ENCODE measurements at regions not wholly inside any gene's neighbourhood (a gene's known extent, or its start where the extent isn't known, plus 50 kb on each side); places are given as distances from the start of the nearest gene placed in this dataset.

- TF ChIP-seq ZFP3 (CRISPR knock-in tag; IDR thresholded peaks at IDR 0.05) = no peak
- TF ChIP-seq, protein P1, sequence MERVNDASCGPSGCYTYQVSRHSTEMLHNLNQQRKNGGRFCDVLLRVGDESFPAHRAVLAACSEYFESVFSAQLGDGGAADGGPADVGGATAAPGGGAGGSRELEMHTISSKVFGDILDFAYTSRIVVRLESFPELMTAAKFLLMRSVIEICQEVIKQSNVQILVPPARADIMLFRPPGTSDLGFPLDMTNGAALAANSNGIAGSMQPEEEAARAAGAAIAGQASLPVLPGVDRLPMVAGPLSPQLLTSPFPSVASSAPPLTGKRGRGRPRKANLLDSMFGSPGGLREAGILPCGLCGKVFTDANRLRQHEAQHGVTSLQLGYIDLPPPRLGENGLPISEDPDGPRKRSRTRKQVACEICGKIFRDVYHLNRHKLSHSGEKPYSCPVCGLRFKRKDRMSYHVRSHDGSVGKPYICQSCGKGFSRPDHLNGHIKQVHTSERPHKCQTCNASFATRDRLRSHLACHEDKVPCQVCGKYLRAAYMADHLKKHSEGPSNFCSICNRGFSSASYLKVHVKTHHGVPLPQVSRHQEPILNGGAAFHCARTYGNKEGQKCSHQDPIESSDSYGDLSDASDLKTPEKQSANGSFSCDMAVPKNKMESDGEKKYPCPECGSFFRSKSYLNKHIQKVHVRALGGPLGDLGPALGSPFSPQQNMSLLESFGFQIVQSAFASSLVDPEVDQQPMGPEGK (CRISPR knock-in tag; IDR thresholded peaks at IDR 0.05; ENCODE audit: borderline replicate concordance) = no peak
- no peak for TF ChIP-seq TSHZ2 (CRISPR knock-in tag; IDR thresholded peaks at IDR 0.05)
- TF ChIP-seq RARB (CRISPR knock-in tag; IDR thresholded peaks at IDR 0.05) = no peak
- TF ChIP-seq TOX (CRISPR knock-in tag; IDR thresholded peaks at IDR 0.05; ENCODE audit: borderline replicate concordance) = no peak
- no peak for TF ChIP-seq ZNF565 (CRISPR knock-in tag; conservative IDR thresholded peaks at IDR 0.05; ENCODE audit: low read depth)
- no peak for TF ChIP-seq TCF4 (CRISPR knock-in tag; IDR thresholded peaks at IDR 0.05; ENCODE audit: borderline replicate concordance)
- TF ChIP-seq, protein P2, sequence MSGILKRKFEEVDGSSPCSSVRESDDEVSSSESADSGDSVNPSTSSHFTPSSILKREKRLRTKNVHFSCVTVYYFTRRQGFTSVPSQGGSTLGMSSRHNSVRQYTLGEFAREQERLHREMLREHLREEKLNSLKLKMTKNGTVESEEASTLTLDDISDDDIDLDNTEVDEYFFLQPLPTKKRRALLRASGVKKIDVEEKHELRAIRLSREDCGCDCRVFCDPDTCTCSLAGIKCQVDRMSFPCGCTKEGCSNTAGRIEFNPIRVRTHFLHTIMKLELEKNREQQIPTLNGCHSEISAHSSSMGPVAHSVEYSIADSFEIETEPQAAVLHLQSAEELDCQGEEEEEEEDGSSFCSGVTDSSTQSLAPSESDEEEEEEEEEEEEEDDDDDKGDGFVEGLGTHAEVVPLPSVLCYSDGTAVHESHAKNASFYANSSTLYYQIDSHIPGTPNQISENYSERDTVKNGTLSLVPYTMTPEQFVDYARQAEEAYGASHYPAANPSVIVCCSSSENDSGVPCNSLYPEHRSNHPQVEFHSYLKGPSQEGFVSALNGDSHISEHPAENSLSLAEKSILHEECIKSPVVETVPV (CRISPR knock-in tag; IDR thresholded peaks at IDR 0.05) = no peak
- TF ChIP-seq ZFP30 (CRISPR knock-in tag; IDR thresholded peaks at IDR 0.05) = no peak
- no peak for TF ChIP-seq ZC3H10 (CRISPR knock-in tag; IDR thresholded peaks at IDR 0.05)
These were observed 244.4 kb upstream of the COL8A1 start for GRCh38 chr3:99393961-99394360.

Data from SK-N-SH treated with all-trans-retinoic acid at 6 μM for 48 hours (cell line).